KBM-7 (cell line): ENCODE measurements at regions not wholly inside any gene's neighbourhood (a gene's known extent, or its start where the extent isn't known, plus 50 kb on each side); places are given as distances from the start of the nearest gene placed in this dataset.

Experiments used
- DNase-seq: peaks from one replicate; pipeline ENCODE4 v3.0.0-alpha.2; 2015
- in situ Hi-C: fragments of 300-500 bp; cut with MboI; formaldehyde crosslinking; loops from 2 replicates; pipeline ENCODE4 v1.14.3; 2020; ENCODE audit warnings: low sequenced_read_pairs, low pct_unique_long_range_greater_than_20kb, mixed read lengths

DNA sequence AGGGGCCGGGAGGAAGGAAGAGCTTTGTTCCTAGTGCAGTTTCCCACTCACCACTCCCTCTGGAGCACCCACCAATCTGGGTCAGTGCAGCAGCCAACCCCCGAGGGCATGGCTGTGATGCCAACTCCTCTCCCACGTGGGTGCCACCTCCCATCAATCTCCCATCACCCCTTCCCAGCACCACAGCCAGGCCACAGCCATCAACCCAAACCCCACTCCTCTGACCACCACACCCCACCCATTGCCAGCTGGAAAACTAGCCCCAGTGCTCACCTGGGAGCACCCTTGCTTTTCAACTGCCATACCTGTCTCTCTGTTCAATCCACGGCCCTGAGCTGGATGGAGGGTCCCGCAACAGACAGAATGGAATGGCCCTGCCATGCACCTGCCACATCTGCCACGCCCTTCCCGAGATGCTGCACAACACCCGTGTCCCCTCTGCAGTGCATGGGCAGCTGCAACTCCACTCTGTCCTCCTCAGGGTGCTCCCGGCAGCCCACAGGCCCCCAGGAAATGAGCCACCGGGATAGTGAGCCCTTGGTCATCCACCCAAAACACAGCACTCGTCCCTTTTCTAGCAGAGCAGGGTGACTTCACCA, 112.4 kb upstream of the ID2 start:
- no peak for DNase-seq
- in situ Hi-C loops, result no loop called here

DNA sequence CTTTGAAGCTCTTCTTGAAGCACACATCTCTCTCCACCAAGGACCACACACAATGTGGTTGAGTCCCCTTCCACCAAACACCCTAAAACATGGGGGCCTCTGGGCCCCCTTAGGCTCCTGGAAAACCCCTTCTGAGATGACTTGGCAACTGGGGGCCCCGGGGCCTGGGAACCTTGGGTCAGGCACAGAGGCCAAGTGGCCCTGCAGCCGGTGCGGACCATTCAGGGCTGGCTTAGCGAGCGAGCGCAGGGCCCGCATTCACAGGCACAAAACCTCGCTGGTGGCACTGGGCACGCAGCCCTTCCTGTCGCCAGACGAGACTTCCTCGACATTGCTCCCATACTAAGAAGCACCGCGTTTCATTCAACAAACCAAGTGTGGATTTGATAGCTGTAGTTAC, 111.2 kb upstream of the ID2 start:
- in situ Hi-C loops, result no loop called here
- DNase-seq, result no peak

DNA sequence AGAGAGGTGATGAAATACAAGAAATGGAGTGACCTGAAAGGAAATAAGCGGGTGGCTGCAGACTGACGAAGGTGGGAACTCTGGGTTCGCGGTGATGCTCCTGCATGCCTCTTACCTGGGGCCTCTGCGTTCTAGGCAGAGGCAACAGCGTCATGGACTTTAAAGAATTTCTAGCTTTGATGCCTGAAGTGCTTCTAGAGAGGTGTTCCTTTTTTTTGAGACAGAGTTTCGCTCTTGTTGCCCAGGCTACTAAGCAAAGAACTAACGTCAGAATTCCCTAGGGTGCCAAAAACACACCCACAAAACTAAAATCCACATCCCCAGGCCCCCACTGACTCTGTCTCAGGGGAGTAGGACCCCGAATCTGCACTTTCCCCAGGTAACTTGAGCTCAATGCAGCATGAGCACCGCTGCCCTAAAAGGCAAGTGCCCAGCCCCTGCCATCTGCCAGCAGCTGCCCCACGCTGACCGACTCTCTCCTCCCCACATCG, 110.5 kb upstream of the ID2 start:
- DNase-seq, result no peak
- in situ Hi-C loops, result no loop called here

DNA sequence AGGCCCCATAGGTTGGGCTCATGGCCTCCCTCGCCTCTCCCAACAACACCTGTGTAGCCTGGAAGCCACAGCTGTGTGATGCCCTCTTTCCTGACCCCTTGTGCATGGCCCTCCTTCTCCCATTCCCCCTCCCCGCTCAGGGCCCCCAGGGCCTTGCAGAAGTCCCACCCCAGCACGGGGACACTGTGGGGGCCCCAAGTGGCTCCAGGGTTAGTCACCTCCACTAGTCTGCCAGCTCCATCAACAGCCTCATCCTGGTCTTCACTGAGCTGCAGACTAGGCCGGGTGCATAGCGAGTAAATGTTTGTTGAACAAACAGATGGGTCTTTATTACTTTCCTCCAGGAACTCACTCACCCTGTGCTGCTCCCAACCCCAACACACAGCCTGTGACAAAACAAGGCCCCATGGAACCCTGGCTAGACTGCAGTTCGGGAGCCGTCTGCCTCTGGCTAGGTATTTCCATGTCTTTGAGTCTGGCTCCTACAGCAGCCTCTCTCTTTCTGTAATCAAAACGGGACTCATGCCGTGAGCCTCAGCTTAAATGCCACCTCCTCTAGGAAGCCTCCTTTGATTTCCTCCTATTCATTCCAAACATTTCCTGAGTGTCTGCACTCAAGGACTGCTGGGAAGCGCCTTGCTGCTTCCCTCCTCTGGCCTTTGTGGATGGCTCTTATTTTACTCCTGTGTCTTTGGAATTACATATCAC, 109.9 kb upstream of the ID2 start:
- in situ Hi-C loops, result no loop called here

DNA sequence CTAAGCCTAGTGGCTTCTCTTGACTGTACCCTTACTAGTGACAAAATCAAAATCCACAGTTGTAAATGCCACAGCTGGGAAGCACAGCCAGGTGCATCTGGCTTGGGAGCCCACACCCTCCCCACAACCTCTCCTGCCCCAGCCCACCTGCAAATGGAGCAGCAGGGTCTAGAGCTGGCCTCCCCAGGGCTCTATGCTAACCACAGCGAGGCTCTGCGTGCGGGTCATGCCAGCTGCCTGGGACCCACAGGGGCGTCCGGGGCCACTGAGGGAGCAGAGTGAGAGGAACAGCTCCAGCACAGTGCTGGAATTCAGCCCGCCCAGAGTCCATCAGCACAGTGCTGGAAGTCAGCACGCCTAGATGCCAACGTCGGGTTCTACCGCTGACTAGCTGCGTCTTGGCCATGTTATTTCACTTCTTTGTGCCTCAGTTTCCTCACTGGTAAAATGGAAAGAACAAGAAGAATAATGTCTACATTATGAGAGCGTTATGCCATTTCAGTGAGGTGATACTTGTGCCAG, 109.1 kb upstream of the ID2 start:
- in situ Hi-C loops, result no loop called here
- DNase-seq, result no peak

More for the DNA sequence above, 109.9 kb upstream of the ID2 start:
- no peak for DNase-seq

DNA sequence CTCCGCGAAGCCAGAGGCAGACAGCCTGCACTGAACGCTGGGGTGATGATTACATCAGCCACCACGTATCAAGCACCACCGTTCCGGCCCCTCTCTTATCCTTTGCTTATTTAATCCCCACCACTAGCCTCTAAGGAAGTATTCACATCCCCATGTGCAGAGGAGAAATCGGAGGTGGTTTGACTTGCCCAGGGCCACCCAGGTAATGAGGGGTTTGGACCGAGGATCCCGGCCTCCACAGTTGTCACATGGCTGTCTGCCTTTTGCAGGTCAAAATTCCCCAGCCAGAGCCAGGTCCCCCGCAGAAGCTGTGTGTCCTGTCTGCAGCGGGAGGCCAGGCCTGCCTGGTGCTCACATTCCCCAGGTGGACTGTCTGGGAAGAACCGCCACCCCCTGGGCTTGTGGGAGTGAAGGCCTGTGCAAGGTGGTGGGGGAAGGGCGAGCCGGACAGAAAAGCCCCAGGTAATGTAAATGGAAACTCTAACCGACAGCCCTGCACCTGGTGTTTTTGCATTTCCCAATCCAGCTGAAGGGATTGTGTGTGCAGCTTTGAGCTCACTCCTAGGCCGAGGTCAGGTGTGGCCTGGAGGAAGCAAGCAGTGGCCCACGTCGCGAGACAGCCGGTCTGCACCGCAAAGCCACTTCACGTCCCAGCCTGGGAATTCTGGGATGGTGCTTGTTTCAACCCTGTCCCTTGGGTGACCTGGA, 108.5 kb upstream of the ID2 start:
- no peak for DNase-seq
- in situ Hi-C loops, result no loop called here

DNA sequence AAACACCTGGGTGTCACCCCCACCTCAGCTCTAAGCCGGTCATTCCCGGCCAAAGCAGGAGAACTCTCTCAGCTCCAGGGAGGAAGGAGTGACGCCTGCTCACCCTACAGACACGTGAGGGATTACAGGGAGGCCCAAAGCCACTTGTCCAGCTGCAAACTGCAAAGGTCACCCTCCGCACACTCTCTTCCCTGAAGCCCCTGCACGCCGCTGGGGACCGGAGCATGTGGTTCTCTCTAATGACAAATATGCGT, 108.0 kb upstream of the ID2 start:
- no peak for DNase-seq
- in situ Hi-C loops, result no loop called here

DNA sequence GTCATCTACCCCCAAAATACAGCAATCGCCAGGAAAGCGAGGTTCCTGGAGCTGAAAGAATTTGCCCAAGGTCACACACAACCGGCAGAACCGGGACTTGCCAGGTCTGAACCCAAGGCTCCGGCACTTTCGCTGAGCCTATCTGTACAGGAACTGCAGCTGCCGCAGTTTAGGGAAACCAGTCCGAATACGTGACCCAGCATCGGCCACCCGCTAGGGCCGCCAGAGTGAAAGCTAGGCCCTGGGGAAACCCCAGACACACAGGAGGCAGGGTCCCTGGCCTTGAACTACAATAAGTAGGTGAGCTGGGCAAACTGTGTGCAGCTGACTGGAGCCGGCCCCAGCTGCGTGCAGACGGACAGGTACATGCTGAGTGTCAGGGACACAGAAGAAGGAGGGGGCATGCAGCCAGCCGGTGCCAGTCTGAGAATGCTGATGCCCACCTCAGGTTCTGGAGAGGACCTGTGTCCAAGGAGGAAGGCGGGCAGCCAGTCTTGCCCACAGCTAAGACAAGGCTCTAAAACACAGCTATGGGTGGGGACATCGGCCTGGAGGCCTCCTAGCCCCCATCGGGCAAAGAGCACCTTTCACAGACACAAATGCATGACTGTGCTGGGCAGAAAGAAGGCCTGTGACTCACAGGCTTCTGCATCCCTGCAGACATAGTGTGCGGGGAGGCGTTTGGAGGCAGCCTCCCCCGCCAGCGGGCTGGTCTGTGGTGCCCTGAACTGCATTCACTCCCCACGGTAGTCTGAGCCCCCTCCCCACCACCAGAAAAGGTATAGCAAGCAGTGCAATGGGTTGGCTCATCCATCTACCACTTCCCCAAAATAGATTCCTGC, 107.4 kb upstream of the ID2 start:
- in situ Hi-C loops, result no loop called here
- peak; percentile 62 for DNase-seq

DNA sequence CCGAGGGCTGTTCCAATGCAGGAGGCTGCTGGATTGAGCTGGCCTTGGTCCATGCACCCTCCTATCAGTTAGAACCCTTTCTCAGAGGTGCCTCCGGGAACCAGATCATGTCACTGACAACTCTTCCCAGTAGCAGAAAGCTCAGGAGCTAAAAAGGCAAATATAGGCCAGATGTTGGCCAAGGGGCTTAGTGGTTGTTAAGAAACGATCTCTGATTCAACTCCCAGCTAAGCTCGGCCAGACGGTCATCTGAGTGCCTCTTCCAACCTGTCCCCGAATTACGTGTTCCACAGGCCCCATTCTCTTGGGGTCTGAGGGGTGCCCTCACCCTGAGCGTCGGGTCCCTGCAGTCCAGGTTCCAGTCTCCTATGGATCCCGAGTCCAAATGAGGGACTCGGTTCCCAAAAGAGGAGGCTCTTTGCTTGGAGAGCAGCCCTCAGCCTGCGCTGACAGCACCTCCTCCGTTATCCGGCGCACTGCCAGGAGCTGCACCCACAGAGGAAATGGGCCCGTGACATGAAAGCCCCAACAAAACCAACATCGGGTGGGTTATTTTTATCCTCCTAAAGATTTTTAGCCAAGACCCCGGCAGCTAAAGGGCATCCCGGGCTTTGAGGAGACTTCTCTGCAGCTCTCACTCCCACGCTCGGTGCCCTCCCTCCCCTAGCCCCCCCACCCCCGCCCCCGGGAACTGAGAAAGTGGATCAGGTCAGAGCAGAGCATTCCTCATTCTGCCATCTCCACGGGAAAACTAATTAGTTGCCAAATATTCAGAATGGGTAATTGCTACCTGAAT, 106.6 kb upstream of the ID2 start:
- in situ Hi-C loops, result no loop called here
- DNase-seq, result peak; percentile 73

DNA sequence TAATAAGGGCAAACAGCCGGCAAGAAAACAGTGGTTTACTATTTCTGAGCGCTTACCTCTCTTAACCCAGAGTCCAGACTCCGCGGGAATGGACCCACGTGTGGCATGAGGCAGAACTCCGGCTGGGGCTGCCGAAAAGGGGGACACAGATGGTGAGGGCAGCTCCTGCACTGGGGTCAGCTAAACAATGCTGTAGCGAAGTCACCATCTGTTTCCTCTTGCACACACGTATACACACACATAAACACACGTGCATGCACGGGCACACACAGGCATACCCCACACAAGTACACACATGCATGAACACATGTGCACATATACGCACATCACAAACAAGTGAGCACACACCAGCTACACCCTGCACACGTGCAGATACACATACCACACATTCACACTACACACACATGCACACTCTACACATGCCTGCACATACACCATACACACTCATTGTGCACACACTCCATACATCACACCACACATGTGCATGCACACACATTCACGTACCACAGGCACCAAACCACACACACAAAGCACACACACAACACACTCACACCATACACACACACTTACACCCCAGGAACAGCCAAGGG, 105.9 kb upstream of the ID2 start:
- in situ Hi-C loops, result no loop called here
- DNase-seq, result peak; percentile 42

DNA sequence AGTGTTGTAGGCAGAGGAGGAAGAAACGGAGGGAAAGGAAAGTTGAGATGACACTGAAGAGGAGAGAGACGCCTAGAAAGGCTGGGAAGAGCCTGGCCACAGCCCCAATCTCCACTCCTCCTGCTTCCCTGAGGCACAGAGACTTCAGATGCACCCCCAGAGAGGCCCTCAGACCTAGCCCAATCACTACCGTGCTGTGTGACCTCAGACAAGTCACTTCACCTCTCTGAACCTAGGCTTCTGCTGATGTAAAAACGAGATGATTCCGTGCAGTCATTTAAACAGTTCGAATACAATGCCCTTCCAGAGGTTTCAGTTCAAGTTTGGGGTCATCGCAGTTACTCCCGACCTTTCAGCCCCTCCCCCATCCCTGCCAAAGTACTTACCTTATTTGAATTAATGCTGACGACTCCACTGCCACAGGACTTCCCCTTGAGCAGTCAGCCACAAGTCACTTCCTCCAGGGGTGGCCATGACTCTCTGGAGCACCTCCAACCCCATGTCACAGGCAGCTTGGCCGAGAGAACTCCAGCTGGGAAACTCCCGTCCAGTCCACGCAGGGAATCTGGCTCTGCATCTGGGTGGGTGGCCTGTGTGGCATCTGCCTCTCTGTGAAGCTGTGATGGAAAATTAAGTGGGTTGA, 105.2 kb upstream of the ID2 start:
- DNase-seq, result peak; percentile 63
- in situ Hi-C loops, result no loop called here

DNA sequence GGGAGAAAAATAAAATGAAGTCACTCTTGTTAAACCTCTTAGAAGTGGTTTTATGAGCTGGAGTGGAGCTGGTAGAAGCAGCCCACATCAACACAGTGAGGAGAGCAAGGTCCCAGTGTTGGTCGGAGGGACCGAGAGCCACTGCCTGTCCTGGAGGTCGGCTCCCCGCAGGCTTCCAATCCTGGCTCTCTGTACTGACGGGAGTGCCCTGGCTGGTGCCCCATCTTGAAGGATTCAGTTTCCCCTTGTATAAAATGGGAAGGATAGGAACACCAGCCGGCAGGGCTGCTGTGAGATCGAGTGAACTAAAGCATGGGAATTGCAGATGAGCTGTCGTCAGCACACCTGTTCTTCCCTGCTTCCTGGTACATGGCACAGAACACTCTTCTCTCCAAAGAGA, 104.3 kb upstream of the ID2 start:
- in situ Hi-C loops, result no loop called here
- no peak for DNase-seq

DNA sequence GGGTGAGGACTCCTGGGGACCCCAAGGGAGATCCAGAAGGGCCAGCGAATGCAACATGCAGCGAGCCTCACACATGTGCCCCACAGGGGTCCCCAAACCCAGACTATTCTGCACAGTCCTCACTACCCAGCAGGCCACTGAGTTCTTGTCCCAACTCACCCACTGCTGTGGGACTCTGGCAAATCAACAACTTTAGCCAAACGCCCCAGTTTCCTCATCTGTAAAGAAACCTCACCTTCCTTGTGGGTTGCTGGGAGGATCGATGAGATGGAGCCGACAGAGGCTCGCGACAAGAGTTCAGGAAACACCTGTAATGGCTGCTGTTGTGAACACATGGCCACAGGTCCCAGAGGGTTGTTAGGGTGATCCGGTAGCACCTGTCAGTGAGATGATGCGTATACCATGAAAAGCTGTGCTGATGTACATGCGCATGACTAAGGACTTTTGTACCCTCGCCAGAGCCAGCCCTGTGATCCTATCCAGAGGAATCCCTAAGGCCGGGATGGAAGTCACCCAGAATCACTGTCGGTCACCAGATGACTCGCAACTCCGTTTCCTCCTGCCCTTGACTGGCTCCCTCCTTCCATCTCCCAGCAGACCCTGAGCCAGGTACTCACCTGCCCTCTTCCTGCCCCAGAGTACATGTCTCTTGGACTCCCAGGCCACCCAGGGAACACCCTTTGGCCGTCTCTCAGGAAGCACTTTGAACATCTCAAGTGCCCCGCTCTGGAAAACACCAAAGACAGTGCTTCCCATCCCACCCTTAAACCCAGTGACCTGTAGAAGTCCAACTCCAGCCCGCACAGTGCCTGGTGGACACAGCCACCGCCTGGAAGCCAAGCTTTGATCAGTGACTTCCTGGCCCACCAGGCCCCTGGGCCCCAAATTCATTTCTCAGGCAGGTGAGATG, 103.3 kb upstream of the ID2 start:
- in situ Hi-C loops, result no loop called here

DNA sequence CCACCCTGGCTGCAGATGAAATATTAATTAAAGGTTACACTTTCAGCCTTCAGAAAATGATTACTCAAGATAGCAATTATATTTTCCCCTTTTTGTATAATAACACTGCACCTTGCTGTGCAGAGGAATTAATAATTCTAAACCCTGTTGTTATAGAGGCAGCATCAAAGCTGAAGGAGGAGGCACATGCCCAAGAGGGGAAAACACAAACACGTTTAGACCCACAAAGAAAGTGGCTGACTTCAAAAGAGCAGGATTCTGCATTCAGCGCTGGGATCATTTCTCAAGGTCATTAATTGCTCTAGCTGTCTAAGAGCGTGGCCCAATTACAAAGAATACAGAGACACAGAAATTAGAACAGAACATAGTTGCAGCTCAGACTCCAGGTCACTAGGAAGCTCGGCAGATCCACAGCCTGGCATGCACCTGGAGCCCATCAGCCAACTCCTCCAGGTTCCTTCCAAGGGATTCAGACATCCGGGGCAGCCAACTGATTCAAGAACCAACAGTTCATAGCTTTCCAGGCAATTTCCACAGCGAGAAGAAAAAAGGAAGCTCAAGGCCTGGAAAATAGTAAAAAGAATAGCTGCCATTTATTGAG, 102.3 kb upstream of the ID2 start:
- DNase-seq, result no peak
- in situ Hi-C loops, result no loop called here

More for the DNA sequence above, 103.3 kb upstream of the ID2 start:
- no peak for DNase-seq

DNA sequence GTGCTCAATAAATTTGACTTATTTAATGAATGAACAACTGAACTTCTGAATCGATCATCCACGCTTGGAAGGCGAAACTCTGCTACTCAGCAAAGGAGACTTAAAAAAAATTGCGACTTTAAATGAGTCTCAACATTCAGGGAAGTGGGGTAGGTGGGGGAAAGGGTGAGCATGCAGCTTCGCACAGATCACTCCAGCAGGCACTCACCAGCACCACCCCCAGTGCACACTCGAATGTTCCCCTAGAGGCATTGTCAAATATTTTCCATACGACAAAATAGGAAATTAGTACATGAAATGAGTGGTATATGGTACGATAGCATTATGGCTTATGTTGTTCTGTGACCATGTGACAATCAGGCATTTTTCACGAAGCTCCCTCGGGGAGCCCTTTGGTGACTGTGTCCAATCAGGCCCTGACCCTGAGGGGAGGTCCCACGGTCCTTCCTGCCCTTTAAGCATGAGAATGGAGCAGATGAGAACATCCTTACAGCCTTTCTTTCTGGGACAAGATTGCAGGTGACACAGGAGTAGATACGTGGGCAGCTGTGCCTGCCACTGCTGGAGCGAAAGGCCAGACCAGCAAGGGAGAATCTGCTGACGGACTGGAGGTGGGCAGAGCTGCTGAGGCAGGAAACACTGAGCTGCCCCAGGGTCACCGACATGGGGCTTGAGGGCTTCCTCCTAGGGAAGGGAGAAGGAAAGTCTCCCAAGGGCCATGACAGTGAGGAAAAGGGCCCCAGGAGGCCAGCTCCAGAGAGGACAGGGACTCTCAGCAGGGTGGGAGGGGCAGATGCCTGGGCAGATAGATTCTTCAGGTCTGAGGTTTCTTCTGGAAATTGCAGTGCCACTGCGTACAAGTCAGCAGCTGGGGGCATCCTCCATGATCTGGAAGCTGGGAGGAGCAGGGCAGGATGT, 101.3 kb upstream of the ID2 start:
- DNase-seq, result no peak
- in situ Hi-C loops, result no loop called here

DNA sequence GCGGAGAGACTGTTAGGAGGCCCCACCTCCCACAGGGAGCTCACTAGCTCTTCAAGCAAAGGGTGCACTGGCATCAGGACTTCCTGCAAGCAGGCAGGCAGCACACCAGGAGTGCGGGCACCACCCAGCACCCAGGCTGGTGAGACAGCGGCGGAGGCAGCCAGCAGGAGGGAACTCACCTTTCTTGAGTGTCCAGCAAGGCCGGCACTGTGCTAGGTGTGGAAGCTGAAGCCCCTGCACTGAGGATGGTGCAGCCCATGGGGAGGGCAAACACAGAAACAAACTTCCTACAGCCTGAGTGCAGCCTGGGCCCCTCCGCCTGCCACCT, 100.7 kb upstream of the ID2 start:
- no peak for DNase-seq
- in situ Hi-C loops, result no loop called here
